GM23338 (cell line): ENCODE measurements at regions not wholly inside any gene's neighbourhood (a gene's known extent, or its start where the extent isn't known, plus 50 kb on each side); places are given as distances from the start of the nearest gene placed in this dataset.

Experiments used
- ATAC-seq: fragments of 200-7000 bp; cut with Tn5 transposase; 3 replicates; pipeline ENCODE4 v1.9.1; 2020
- DNase-seq: peaks from one replicate; pipeline ENCODE4 v3.0.0-alpha.2; 2015; ENCODE audit warnings: low spot score
- H2AFZ ChIP-seq: fragments of 200-600 bp; sonication (generic); 2 replicates; pipeline ENCODE4 v1.8.0; 2016; ENCODE audit warnings: antibody characterized with exemption, mild to moderate bottlenecking, moderate library complexity
- H3F3A ChIP-seq: fragments of 200-600 bp; sonication (generic); replicated peaks from 2 replicates; pipeline ENCODE4 v1.8.0; 2017; ENCODE audit warnings: antibody characterized with exemption, mixed run types, low read depth
- H3K27ac ChIP-seq: fragments of 200-600 bp; sonication (generic); 2 replicates; pipeline ENCODE4 v1.6.1; 2016; ENCODE audit warnings: low read depth
- H3K27me3 ChIP-seq: fragments of 200-600 bp; sonication (generic); 2 replicates; pipeline ENCODE4 v1.8.0; 2016; ENCODE audit warnings: mild to moderate bottlenecking, mixed run types, moderate library complexity; ENCODE audit not compliant: insufficient read depth
- H3K36me3 ChIP-seq: fragments of 200-600 bp; sonication (generic); 2 replicates; pipeline ENCODE4 v1.8.0; 2016; ENCODE audit warnings: mild to moderate bottlenecking; ENCODE audit not compliant: insufficient read depth
- H3K4me1 ChIP-seq: fragments of 200-600 bp; sonication (generic); 2 replicates; pipeline ENCODE4 v1.8.0; 2016; ENCODE audit warnings: mild to moderate bottlenecking, moderate library complexity; ENCODE audit not compliant: insufficient read depth
- H3K4me2 ChIP-seq: fragments of 200-600 bp; sonication (generic); 2 replicates; pipeline ENCODE4 v1.7.1; 2017; ENCODE audit warnings: mixed run types
- H3K4me3 ChIP-seq: fragments of 200-600 bp; sonication (generic); 2 replicates; pipeline ENCODE4 v1.6.1; 2016; ENCODE audit warnings: mixed run types
- H3K79me2 ChIP-seq: fragments of 200-600 bp; sonication (generic); replicated peaks from 2 replicates; pipeline ENCODE4 v1.8.0; 2017; ENCODE audit warnings: mild to moderate bottlenecking; ENCODE audit not compliant: insufficient read depth
- H3K9me2 ChIP-seq: fragments of 200-600 bp; sonication (generic); 2 replicates; pipeline ENCODE4 v1.8.0; 2017; ENCODE audit not compliant: insufficient read depth
- H4K20me1 ChIP-seq: fragments of 200-600 bp; sonication (generic); replicated peaks from 2 replicates; pipeline ENCODE4 v1.8.0; 2017; ENCODE audit warnings: mild to moderate bottlenecking; ENCODE audit not compliant: insufficient read depth
- H3K27ac Mint-ChIP-seq: 2 replicates; pipeline ENCODE4 v1.8.0; 2020; ENCODE audit warnings: inconsistent platforms, mild to moderate bottlenecking, moderate library complexity, mixed read lengths
- H3K27me3 Mint-ChIP-seq: 3 replicates; pipeline ENCODE4 v1.8.0; 2022; ENCODE audit warnings: low read depth, mild to moderate bottlenecking, moderate library complexity, mixed read lengths, inconsistent platforms; ENCODE audit not compliant: insufficient read depth, poor library complexity
- H3K36me3 Mint-ChIP-seq: 3 replicates; pipeline ENCODE4 v1.8.0; 2021; ENCODE audit warnings: low read depth, mild to moderate bottlenecking, inconsistent platforms, moderate library complexity, mixed read lengths
- H3K4me1 Mint-ChIP-seq: 3 replicates; pipeline ENCODE4 v1.8.0; 2020; ENCODE audit warnings: mild to moderate bottlenecking, inconsistent platforms, mixed read lengths
- H3K4me3 Mint-ChIP-seq: 3 replicates; pipeline ENCODE4 v1.8.0; 2021; ENCODE audit warnings: moderate library complexity, mild to moderate bottlenecking, inconsistent platforms, mixed read lengths
- H3K9me3 Mint-ChIP-seq: 3 replicates; pipeline ENCODE4 v1.8.0; 2020; ENCODE audit warnings: moderate library complexity, mild to moderate bottlenecking, inconsistent platforms, mixed read lengths
- CREB1 ChIP-seq: fragments of 250-450 bp; sonication (Bioruptor Pico); IDR thresholded peaks from 2 replicates; pipeline ENCODE4 v1.5.0; 2020; ENCODE audit warnings: low read depth, mild to moderate bottlenecking, moderate library complexity
- ETS1 ChIP-seq: IDR thresholded peaks from 2 replicates; pipeline ENCODE4 v1.6.1; 2016; ENCODE audit warnings: antibody characterized with exemption
- EZH2 ChIP-seq: fragments of 200-600 bp; sonication (generic); IDR thresholded peaks from one replicate; pipeline ENCODE4 v1.8.0; 2017; ENCODE audit warnings: antibody characterized with exemption, mild to moderate bottlenecking, low read depth; ENCODE audit not compliant: unreplicated experiment
- EZH2phosphoT487 ChIP-seq: fragments of 200-600 bp; sonication (generic); IDR thresholded peaks from one replicate; pipeline ENCODE4 v1.8.1; 2018; ENCODE audit warnings: antibody characterized with exemption; ENCODE audit not compliant: unreplicated experiment
- JUNB ChIP-seq: IDR thresholded peaks from one replicate; pipeline ENCODE4 v1.6.1; 2016; ENCODE audit warnings: antibody characterized with exemption; ENCODE audit not compliant: unreplicated experiment
- POLR2AphosphoS5 ChIP-seq: IDR thresholded peaks from 2 replicates; pipeline ENCODE4 v1.6.1; 2016; ENCODE audit warnings: antibody characterized with exemption, low read depth
- STAT1 ChIP-seq: IDR thresholded peaks from one replicate; pipeline ENCODE4 v1.6.1; 2016; ENCODE audit warnings: antibody characterized with exemption; ENCODE audit not compliant: unreplicated experiment
- ZNF114 ChIP-seq: fragments of 250-450 bp; sonication (Bioruptor Pico); IDR thresholded peaks from 2 replicates; pipeline ENCODE4 v1.5.0; 2020; ENCODE audit warnings: mild to moderate bottlenecking, moderate library complexity
- ZNF331 ChIP-seq: fragments of 250-450 bp; sonication (Bioruptor Pico); IDR thresholded peaks from 2 replicates; pipeline ENCODE4 v1.5.0; 2020; ENCODE audit warnings: low read depth, mild to moderate bottlenecking, moderate library complexity
- TF ChIP-seq, protein P1 (sequence below), 2 experiments: fragments of 200-600 bp in 1 of 2; sonication (generic) in 1 of 2; conservative IDR thresholded peaks; 2 replicates each; pipeline versions ENCODE4 v1.5.1 to v1.6.1; 2016 to 2017; ENCODE audit warnings: antibody characterized with exemption in 2 of 2, low read depth in 2 of 2, mild to moderate bottlenecking in 2 of 2, moderate library complexity in 1 of 2
- TF ChIP-seq, protein P2 (sequence below): IDR thresholded peaks from one replicate; pipeline ENCODE4 v1.6.1; 2018; ENCODE audit warnings: antibody characterized with exemption; ENCODE audit not compliant: unreplicated experiment
- TF ChIP-seq, protein P3 (sequence below): fragments of 250-450 bp; sonication (Bioruptor Pico); IDR thresholded peaks from 2 replicates; pipeline ENCODE4 v1.5.0; 2020; ENCODE audit warnings: mild to moderate bottlenecking, moderate library complexity

DNA sequence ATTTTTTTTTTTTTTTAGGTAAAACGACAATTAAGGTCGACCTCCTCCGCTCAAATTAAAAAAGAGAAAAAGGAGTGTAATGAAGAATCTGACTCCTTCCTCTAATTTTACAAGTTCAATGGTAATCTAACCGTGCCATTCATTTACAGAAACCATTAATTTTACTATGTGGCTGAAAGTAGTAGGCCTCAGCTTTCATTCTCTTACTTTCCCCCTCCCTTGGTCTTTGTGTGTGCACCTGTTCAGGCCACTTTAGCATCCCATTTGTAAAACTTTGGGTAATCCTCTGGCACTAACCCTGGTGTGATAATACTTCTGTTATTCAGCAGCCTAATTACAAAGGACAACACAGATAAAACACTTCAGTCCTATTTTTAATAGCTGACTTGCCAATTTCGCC is 128.1 kb downstream of the ASCL1 start:
- Histone ChIP-seq H3K36me3 (no peaks in the 10 kb centered on the region), H3K27me3 (no peaks in the 10 kb centered on the region), H3K4me3 (no peak overlapping the region), H3K4me1 (peaks cover 11% of the 10 kb centered on the region), H4K20me1 (no peaks in the 10 kb centered on the region), H2AFZ (no peak overlapping the region), H3K4me2 (no peak overlapping the region), H3K79me2 (no peaks in the 10 kb centered on the region), H3F3A (no peaks in the 10 kb centered on the region), H3K9me2 (peaks cover 2% of the 10 kb centered on the region; the same call in 1 of the 2 replicates), H3K27ac (no peak overlapping the region)
- Mint-ChIP-seq H3K9me3 (no peaks in the 10 kb centered on the region), H3K4me3 (no peak overlapping the region), H3K27me3 (no peaks in the 10 kb centered on the region), H3K36me3 (no peaks in the 10 kb centered on the region), H3K27ac (no peak overlapping the region), H3K4me1 (peaks cover 11% of the 10 kb centered on the region)
- ATAC-seq (no peak), DNase-seq (no peak)
- TF ChIP-seq, protein P1, sequence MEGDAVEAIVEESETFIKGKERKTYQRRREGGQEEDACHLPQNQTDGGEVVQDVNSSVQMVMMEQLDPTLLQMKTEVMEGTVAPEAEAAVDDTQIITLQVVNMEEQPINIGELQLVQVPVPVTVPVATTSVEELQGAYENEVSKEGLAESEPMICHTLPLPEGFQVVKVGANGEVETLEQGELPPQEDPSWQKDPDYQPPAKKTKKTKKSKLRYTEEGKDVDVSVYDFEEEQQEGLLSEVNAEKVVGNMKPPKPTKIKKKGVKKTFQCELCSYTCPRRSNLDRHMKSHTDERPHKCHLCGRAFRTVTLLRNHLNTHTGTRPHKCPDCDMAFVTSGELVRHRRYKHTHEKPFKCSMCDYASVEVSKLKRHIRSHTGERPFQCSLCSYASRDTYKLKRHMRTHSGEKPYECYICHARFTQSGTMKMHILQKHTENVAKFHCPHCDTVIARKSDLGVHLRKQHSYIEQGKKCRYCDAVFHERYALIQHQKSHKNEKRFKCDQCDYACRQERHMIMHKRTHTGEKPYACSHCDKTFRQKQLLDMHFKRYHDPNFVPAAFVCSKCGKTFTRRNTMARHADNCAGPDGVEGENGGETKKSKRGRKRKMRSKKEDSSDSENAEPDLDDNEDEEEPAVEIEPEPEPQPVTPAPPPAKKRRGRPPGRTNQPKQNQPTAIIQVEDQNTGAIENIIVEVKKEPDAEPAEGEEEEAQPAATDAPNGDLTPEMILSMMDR (conservative IDR thresholded peaks at IDR 0.05; ENCODE audit: low read depth in 2 of 2), result no peak
- TF ChIP-seq STAT1 (no peak), EZH2 (no peak), POLR2AphosphoS5 (no peak), CREB1 (CRISPR knock-in tag) (no peak), ZNF331 (no peak), EZH2phosphoT487 (no peak), ZNF114 (CRISPR knock-in tag) (no peak), ETS1 (no peak), JUNB (no peak)
- TF ChIP-seq, protein P2, sequence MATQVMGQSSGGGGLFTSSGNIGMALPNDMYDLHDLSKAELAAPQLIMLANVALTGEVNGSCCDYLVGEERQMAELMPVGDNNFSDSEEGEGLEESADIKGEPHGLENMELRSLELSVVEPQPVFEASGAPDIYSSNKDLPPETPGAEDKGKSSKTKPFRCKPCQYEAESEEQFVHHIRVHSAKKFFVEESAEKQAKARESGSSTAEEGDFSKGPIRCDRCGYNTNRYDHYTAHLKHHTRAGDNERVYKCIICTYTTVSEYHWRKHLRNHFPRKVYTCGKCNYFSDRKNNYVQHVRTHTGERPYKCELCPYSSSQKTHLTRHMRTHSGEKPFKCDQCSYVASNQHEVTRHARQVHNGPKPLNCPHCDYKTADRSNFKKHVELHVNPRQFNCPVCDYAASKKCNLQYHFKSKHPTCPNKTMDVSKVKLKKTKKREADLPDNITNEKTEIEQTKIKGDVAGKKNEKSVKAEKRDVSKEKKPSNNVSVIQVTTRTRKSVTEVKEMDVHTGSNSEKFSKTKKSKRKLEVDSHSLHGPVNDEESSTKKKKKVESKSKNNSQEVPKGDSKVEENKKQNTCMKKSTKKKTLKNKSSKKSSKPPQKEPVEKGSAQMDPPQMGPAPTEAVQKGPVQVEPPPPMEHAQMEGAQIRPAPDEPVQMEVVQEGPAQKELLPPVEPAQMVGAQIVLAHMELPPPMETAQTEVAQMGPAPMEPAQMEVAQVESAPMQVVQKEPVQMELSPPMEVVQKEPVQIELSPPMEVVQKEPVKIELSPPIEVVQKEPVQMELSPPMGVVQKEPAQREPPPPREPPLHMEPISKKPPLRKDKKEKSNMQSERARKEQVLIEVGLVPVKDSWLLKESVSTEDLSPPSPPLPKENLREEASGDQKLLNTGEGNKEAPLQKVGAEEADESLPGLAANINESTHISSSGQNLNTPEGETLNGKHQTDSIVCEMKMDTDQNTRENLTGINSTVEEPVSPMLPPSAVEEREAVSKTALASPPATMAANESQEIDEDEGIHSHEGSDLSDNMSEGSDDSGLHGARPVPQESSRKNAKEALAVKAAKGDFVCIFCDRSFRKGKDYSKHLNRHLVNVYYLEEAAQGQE, result no peak
- TF ChIP-seq, protein P3, sequence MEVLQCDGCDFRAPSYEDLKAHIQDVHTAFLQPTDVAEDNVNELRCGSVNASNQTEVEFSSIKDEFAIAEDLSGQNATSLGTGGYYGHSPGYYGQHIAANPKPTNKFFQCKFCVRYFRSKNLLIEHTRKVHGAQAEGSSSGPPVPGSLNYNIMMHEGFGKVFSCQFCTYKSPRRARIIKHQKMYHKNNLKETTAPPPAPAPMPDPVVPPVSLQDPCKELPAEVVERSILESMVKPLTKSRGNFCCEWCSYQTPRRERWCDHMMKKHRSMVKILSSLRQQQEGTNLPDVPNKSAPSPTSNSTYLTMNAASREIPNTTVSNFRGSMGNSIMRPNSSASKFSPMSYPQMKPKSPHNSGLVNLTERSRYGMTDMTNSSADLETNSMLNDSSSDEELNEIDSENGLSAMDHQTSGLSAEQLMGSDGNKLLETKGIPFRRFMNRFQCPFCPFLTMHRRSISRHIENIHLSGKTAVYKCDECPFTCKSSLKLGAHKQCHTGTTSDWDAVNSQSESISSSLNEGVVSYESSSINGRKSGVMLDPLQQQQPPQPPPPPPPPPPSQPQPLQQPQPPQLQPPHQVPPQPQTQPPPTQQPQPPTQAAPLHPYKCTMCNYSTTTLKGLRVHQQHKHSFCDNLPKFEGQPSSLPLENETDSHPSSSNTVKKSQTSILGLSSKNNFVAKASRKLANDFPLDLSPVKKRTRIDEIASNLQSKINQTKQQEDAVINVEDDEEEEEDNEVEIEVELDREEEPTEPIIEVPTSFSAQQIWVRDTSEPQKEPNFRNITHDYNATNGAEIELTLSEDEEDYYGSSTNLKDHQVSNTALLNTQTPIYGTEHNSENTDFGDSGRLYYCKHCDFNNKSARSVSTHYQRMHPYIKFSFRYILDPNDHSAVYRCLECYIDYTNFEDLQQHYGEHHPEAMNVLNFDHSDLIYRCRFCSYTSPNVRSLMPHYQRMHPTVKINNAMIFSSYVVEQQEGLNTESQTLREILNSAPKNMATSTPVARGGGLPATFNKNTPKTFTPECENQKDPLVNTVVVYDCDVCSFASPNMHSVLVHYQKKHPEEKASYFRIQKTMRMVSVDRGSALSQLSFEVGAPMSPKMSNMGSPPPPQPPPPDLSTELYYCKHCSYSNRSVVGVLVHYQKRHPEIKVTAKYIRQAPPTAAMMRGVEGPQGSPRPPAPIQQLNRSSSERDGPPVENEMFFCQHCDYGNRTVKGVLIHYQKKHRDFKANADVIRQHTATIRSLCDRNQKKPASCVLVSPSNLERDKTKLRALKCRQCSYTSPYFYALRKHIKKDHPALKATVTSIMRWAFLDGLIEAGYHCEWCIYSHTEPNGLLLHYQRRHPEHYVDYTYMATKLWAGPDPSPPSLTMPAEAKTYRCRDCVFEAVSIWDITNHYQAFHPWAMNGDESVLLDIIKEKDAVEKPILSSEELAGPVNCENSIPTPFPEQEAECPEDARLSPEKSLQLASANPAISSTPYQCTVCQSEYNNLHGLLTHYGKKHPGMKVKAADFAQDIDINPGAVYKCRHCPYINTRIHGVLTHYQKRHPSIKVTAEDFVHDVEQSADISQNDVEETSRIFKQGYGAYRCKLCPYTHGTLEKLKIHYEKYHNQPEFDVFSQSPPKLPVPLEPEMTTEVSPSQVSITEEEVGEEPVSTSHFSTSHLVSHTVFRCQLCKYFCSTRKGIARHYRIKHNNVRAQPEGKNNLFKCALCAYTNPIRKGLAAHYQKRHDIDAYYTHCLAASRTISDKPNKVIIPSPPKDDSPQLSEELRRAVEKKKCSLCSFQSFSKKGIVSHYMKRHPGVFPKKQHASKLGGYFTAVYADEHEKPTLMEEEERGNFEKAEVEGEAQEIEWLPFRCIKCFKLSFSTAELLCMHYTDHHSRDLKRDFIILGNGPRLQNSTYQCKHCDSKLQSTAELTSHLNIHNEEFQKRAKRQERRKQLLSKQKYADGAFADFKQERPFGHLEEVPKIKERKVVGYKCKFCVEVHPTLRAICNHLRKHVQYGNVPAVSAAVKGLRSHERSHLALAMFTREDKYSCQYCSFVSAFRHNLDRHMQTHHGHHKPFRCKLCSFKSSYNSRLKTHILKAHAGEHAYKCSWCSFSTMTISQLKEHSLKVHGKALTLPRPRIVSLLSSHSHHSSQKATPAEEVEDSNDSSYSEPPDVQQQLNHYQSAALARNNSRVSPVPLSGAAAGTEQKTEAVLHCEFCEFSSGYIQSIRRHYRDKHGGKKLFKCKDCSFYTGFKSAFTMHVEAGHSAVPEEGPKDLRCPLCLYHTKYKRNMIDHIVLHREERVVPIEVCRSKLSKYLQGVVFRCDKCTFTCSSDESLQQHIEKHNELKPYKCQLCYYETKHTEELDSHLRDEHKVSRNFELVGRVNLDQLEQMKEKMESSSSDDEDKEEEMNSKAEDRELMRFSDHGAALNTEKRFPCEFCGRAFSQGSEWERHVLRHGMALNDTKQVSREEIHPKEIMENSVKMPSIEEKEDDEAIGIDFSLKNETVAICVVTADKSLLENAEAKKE, result no peak
